ENCODE measurements at regions not wholly inside any gene's neighbourhood (a gene's known extent, or its start where the extent isn't known, plus 50 kb on each side); places are given as distances from the start of the nearest gene placed in this dataset.

DNA sequence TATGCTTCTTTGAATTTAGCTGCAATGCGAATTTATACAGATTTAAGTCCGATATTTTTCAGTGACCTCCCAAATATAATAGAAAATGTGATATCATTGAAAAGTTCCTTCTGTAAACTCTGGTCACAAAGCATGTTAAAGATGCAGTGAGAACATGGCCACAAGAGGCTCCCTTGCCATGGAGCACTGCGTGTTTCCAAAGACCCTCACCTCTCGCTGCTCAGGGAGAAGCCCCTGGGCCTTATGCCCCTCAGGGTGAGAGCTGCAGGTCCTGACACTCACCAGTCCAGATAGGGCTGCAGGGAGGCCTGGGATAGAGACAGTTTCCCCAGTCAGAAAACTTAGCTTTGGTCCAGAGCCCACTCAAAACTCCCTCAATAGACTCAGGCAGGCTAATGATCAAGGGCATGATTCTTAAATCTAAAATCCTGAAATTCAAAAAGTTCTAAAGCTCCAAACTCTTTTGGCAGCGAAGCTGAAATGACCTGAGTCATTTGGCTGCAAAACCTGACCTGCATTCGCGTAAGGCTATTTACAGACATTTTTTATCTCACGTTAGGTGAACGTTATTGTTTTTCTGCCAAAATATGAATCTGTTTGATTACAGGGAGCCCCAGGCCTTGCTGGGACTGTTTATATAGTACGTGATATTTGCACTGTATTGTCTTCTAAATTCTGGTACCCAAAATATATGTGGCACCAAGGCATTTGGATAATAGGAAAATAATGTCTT is 67.8 kb downstream of the CAPZA3 start:
- Mint-ChIP-seq H3K4me3 (no peak overlapping the region), H3K27me3 (no peaks in the 10 kb centered on the region), H3K27ac (no peak overlapping the region), H3K4me1 (no peaks in the 10 kb centered on the region), H3K9me3 (ENCODE audit: insufficient read depth) (peaks cover 9% of the 10 kb centered on the region)
- Histone ChIP-seq H3K27me3 (replicated peaks in 1 of 4; ENCODE audit: control extremely low read depth in 1 of 4, control insufficient read depth in 3 of 4, insufficient read depth in 4 of 4, low read length in 3 of 4) (no peaks in the 10 kb centered on the region), H3K4me3 (ENCODE audit: control extremely low read depth in 1 of 5, extremely low read depth in 1 of 5, insufficient read depth in 1 of 5, low read depth in 2 of 5, low read length in 4 of 5) (no peak overlapping the region), H3K36me3 (replicated peaks in 1 of 2; ENCODE audit: control extremely low read depth in 1 of 2, control insufficient read depth in 1 of 2, extremely low read depth in 1 of 2, insufficient read depth in 2 of 2, low read length in 1 of 2) (no peaks in the 10 kb centered on the region), H4K20me1 (ENCODE audit: control insufficient read depth, insufficient read depth, low read length, poor library complexity, severe bottlenecking) (no peaks in the 10 kb centered on the region), H3K9ac (ENCODE audit: low read length) (no peak overlapping the region), H3K4me2 (replicated peaks; ENCODE audit: low read depth, low read length, poor library complexity, severe bottlenecking) (no peak overlapping the region), H3K9me3 (ENCODE audit: control extremely low read depth in 1 of 3, control insufficient read depth in 2 of 3, insufficient read depth in 1 of 3, low read length in 2 of 3) (no peaks in the 10 kb centered on the region), H3K27ac (ENCODE audit: low read length in 2 of 2) (no peak overlapping the region), H3K79me2 (ENCODE audit: control insufficient read depth, insufficient read depth, low read length) (no peaks in the 10 kb centered on the region), H2AFZ (ENCODE audit: insufficient read depth, low read depth, low read length, poor library complexity, severe bottlenecking) (no peak overlapping the region), H3K4me1 (ENCODE audit: control insufficient read depth in 2 of 2, insufficient read depth in 2 of 2, low read length in 2 of 2) (no peaks in the 10 kb centered on the region)
- ChIA-PET POLR2A (no interaction called here), CTCF (no interaction called here)
- DNase-seq (no peak), ATAC-seq (ENCODE audit: low read depth) (no peak)
- 95% methylated on average over 7 of the region's 10 CpGs for WGBS (ENCODE audit: insufficient coverage)
- intact Hi-C loops (cut with micrococcal nuclease): no loop called here
- TF ChIP-seq EZH2 (IDR thresholded peaks at IDR 0.05; ENCODE audit: borderline replicate concordance, insufficient read depth, low read depth, low read length, poor library complexity, severe bottlenecking): no peak
- TF ChIP-seq, protein P1, sequence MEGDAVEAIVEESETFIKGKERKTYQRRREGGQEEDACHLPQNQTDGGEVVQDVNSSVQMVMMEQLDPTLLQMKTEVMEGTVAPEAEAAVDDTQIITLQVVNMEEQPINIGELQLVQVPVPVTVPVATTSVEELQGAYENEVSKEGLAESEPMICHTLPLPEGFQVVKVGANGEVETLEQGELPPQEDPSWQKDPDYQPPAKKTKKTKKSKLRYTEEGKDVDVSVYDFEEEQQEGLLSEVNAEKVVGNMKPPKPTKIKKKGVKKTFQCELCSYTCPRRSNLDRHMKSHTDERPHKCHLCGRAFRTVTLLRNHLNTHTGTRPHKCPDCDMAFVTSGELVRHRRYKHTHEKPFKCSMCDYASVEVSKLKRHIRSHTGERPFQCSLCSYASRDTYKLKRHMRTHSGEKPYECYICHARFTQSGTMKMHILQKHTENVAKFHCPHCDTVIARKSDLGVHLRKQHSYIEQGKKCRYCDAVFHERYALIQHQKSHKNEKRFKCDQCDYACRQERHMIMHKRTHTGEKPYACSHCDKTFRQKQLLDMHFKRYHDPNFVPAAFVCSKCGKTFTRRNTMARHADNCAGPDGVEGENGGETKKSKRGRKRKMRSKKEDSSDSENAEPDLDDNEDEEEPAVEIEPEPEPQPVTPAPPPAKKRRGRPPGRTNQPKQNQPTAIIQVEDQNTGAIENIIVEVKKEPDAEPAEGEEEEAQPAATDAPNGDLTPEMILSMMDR (IDR thresholded peaks at IDR 0.05): no peak

- Histone ChIP-seq H3K27ac (ENCODE audit: low read length in 2 of 2) (no peak overlapping the region), H3K27me3 (replicated peaks in 1 of 4; ENCODE audit: control extremely low read depth in 1 of 4, control insufficient read depth in 3 of 4, insufficient read depth in 4 of 4, low read length in 3 of 4) (no peaks in the 10 kb centered on the region), H3K4me1 (ENCODE audit: control insufficient read depth in 2 of 2, insufficient read depth in 2 of 2, low read length in 2 of 2) (no peaks in the 10 kb centered on the region), H4K20me1 (ENCODE audit: control insufficient read depth, insufficient read depth, low read length, poor library complexity, severe bottlenecking) (no peaks in the 10 kb centered on the region), H3K79me2 (ENCODE audit: control insufficient read depth, insufficient read depth, low read length) (no peaks in the 10 kb centered on the region), H3K9me3 (ENCODE audit: control extremely low read depth in 1 of 3, control insufficient read depth in 2 of 3, insufficient read depth in 1 of 3, low read length in 2 of 3) (no peaks in the 10 kb centered on the region), H3K4me2 (replicated peaks; ENCODE audit: low read depth, low read length, poor library complexity, severe bottlenecking) (no peak overlapping the region), H3K36me3 (replicated peaks in 1 of 2; ENCODE audit: control extremely low read depth in 1 of 2, control insufficient read depth in 1 of 2, extremely low read depth in 1 of 2, insufficient read depth in 2 of 2, low read length in 1 of 2) (no peaks in the 10 kb centered on the region), H2AFZ (ENCODE audit: insufficient read depth, low read depth, low read length, poor library complexity, severe bottlenecking) (no peak overlapping the region), H3K4me3 (ENCODE audit: control extremely low read depth in 1 of 5, extremely low read depth in 1 of 5, insufficient read depth in 1 of 5, low read depth in 2 of 5, low read length in 4 of 5) (no peak overlapping the region), H3K9ac (ENCODE audit: low read length) (no peak overlapping the region)
- Mint-ChIP-seq H3K9me3 (ENCODE audit: insufficient read depth) (peaks cover 6% of the 10 kb centered on the region), H3K4me3 (no peak overlapping the region), H3K27me3 (no peaks in the 10 kb centered on the region), H3K4me1 (no peaks in the 10 kb centered on the region), H3K27ac (no peak overlapping the region)
- intact Hi-C loops (cut with micrococcal nuclease): no loop called here
- ChIA-PET CTCF (no interaction called here), POLR2A (no interaction called here)
- ATAC-seq (ENCODE audit: low read depth): no peak
- WGBS (ENCODE audit: insufficient coverage): no CpG with 5 or more reads among the region's 3 CpGs
- no peak for TF ChIP-seq EZH2 (IDR thresholded peaks at IDR 0.05; ENCODE audit: borderline replicate concordance, insufficient read depth, low read depth, low read length, poor library complexity, severe bottlenecking)
- TF ChIP-seq, protein P1 (IDR thresholded peaks at IDR 0.05): no peak
- DNase-seq: no peak
Observed at GRCh38 chr12:18807714-18808113, 69.8 kb downstream of the CAPZA3 start.

Measured in B cell (primary cell).